GM20431 (cell line): ENCODE measurements at regions not wholly inside any gene's neighbourhood (a gene's known extent, or its start where the extent isn't known, plus 50 kb on each side); places are given as distances from the start of the nearest gene placed in this dataset.
"Not testable (repeated sequence)": the region's sequence is repeated elsewhere in the genome, so short reads cannot be mapped to it uniquely, and the experiment has no call there.

Experiments
- in situ Hi-C: fragments of 300-500 bp; cut with MseI, MboI; formaldehyde crosslinking; loops from one replicate; pipeline ENCODE4 v1.15.0; 2020; ENCODE audit warnings: low sequenced_read_pairs; ENCODE audit not compliant: unreplicated experiment

- in situ Hi-C loops: no loop called here
Observed at GRCh38 chr11:10984742-10985141, 126.9 kb upstream of the ZBED5 start.

GRCh38 chr11:10984250-10984649 lies 126.4 kb upstream of the ZBED5 start:
- in situ Hi-C loops: no loop called here

GRCh38 chr11:10982704-10983510 lies 125.1 kb upstream of the ZBED5 start:
- in situ Hi-C loops: no loop called here

DNA sequence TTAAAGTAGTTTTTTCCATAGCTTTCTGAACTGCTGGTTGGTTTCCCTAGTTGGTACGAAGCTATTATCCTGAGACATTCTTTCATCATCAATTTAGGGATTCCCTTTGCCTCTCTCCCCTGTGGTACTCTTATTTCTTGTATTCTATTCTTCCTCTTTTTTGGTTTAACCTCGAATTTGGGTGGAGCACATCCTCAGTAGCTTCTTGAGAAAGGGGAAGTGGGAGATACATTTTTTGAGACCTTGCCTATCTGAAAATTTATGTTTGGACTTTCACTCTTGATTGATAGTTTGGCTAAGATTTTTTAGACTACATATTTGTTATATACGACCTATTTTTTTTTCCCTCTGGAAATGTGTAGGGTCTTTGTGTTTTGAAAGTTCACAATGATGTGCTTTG lies 121.7 kb upstream of the ZBED5 start:
- in situ Hi-C loops: no loop called here

DNA sequence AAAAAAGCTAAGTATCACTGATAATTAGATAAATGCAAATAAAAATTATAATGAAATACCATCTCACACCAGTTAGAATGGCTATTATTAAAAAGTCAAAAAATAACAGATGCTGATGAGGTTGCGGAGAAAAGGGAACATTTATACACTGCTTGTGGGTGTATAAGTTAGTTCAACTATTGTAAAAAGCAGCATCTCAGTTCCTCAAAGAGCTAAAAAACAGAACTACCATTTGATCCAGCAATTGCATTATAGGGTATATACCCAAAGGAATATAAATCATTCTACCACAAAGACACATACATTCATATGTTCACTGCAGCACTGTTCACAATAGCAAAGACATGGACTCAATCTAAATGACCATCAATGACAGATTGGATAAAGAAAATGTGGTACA lies 120.3 kb upstream of the ZBED5 start:
- in situ Hi-C loops: no loop called here

DNA sequence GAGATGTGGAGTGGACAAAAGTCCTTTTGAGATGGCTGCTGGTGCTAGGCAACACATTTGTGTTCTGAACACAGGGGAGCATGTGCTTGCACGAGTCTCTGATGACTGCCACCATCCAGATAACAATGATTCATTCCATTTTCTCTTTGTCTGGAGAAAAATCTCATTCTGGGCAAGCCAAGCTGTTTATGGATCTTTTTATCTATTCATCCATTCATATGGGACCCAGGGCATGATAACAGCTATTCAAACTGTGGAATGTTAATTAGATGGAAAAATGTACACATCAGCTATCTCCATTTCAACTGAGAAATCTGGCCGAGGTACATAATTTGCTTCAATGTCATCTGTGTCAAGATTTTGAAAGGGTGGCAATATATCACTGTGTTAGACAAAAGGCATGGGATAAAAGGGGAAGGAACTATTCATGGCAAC lies 117.5 kb upstream of the ZBED5 start:
- in situ Hi-C loops: no loop called here

DNA sequence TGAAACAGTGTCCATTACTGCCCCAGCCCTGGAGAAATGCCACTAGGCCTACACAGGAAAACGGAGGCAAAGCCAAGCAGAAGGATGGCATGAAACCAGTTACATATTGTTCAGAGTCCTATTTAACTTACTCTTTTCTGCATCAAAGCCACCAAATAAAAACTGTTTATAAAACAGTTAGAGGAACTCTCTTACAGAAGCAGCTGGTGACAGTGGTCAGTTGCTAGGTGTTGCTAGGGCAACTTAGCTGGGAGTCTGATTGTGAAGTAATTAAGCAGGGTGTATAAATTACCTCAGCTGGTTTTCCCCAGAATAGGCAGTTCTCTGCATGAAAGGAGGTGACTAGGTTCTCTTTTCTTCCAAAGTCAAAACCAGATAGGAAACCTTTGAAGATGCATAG lies 115.6 kb upstream of the ZBED5 start:
- in situ Hi-C loops: no loop called here

GRCh38 chr11:10970926-10971325 lies 113.1 kb upstream of the ZBED5 start:
- in situ Hi-C loops: no loop called here

DNA sequence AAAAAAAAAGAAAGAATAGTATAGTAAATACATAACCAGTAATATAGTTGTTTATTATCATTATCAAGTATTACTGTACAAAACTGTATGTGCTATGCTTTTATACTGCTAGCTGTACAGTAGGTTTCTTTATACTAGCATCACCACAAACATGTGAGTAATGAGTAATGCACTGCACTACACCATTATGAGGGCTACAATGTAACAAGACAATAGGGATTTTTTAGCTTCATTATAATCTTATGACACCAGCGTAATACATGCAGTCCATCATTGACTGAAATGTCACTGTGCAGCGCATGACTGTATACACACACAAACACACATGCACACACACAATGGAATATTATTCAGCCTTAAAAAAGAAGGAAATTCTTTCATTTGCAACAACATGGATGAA lies 111.5 kb upstream of the ZBED5 start:
- in situ Hi-C loops: no loop called here

DNA sequence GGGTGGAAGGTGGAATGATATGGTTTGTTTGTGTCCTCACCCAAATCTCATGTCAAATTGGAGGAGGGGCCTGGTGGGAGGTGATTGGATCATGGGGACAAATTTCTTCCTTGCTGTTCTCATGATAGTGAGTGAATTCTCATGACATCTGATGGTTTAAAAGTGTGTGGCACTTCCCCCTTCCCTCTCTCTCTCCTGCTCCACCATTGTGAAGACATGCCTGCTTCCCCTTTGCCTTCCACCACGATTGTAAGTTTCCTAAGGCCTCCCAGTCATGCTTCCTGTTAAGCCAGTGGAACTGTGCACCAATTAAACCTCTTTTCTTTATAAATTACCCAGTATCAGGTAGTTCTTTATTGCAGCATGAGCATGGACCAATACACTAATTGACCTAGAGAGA lies 99.0 kb upstream of the ZBED5 start:
- in situ Hi-C loops: not testable (repeated sequence)

DNA sequence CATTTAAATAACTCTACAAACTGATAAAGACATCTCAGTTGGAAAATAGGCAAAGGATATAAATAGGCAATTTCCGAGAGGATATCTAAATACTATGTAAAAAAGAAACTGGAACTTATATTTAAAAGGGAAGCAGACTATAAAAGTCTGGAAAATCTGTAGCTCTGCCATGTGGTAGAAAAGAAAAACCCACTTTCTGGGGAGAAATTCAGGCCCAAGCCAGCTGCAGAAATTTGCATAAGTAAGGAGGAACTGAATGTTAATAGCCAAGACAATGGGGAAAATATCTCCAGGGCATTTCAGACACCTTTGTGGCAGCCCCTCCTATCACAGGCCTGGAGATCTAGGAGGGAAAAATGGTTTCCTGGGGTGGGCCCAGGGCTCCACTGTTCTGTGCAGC lies 97.8 kb upstream of the ZBED5 start:
- in situ Hi-C loops: no loop called here

- in situ Hi-C loops: no loop called here
Observed at GRCh38 chr11:10954184-10954583, 96.3 kb upstream of the ZBED5 start.

DNA sequence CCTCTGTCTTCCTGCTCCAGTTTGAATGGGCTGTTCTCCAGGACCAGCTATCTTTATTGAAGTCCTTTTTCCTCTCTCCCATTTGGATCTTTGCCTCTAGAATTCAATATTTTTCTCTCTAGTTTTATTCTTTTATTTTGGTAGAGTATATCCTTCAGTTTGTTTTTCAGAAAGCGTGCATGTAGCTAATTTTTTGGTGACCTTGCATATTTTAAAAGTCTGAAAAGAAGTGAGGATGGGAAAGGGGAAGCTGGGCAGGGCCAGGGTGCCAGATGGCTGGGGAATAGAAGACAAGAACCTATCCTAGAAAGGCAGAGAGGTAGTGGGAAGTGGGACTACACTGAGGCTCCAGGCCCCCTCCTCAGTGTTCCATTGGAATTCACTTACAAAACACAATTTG lies 95.0 kb upstream of the ZBED5 start:
- in situ Hi-C loops: no loop called here

- in situ Hi-C loops: not testable (repeated sequence)
Observed at GRCh38 chr11:10947935-10948334, 90.1 kb upstream of the ZBED5 start.

- in situ Hi-C loops: no loop called here
Observed at GRCh38 chr11:10946072-10946471, 88.2 kb upstream of the ZBED5 start.

DNA sequence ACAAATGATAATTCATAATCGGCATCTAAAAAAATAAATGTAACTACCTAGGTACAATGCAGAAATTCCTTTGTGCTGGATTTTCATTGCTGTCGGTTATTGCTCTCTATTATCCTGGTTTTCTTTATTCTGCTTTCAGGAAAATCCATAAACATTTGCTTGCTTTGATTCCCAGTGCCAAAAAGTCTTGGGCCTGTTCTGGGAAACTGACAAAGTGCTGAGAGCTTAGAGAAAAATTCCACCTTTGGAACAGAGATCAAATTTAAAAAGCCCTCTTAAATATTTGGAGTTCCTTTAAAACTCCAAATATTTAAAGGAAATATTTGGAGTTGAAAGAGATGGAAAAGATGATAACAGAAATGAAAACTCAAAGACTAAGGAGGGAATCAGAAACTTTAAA lies 87.3 kb upstream of the ZBED5 start:
- in situ Hi-C loops: no loop called here

DNA sequence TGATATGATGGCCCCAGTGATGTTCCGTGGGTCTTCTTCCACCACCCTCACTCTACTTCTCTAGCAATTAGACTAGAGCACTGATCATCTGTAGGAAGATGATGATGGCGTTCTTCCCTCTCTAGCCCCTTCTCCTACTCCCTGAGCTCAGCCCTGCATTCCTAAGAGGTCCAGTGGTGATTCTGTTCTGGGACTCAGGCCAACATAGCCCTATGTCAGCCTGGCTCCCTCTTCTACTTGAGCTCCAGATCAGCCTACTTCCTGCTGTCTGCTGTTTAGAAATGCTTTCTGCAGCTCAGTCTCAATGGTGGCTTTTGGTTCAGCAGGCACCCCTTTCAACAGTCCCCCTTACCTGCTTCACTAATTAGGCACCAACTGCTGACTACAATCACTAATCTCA lies 86.1 kb upstream of the ZBED5 start:
- in situ Hi-C loops: no loop called here

- in situ Hi-C loops: no loop called here
Observed at GRCh38 chr11:10942620-10943019, 84.8 kb upstream of the ZBED5 start.

GRCh38 chr11:10941871-10942270 lies 84.0 kb upstream of the ZBED5 start:
- in situ Hi-C loops: no loop called here

GRCh38 chr11:10941414-10941813 lies 83.6 kb upstream of the ZBED5 start:
- in situ Hi-C loops: no loop called here

DNA sequence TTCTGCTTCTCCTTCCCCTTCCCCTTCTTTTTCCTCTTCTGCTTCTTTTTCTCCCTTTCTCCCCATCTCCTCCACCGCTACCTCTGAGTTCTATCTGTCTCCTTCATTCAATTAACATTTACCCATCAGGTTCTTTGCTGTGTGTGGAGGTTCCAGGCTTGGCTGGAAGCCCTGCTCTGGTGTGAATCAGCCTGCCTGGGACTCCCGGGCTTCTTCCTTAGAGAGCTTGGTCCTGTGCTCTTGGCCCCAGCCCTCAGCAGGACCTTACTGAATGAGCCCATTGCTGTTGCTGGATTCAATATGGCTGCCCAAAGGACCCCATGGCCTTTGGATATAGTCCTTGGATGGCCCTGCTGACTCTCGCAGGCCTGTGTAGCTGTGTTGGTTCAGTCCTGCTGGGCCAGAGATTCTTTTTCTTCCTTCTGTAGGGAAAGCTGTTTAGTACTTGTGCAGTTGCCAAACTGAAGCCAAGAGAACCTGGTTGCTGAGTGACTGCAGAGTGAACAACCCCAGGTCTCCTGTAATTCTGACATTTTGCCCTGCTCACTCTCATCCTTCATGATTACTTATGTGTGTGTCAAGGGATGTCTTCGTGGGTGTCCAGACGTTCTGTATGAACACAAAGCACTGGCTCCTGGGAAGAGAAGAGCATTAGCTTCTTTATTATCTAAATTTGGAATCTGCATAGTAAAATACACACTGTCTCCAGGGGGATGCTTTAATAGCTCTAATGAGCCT lies 81.0 kb upstream of the ZBED5 start:
- in situ Hi-C loops: loop anchor here (10.0 kb wide), 1 partner anchor 846 kb away; no protein-coding TSS in a partner anchor
